NB4 (cell line): ENCODE measurements at regions not wholly inside any gene's neighbourhood (a gene's known extent, or its start where the extent isn't known, plus 50 kb on each side); places are given as distances from the start of the nearest gene placed in this dataset.

Source experiments
- CTCF ChIP-seq: IDR thresholded peaks from one replicate; pipeline ENCODE4 v1.5.1; 2012; ENCODE audit warnings: low read depth, low read length
- MYC ChIP-seq: IDR thresholded peaks from 2 replicates; pipeline ENCODE4 v1.6.1; 2011; ENCODE audit warnings: low read depth, low read length
- POLR2A ChIP-seq: IDR thresholded peaks from 2 replicates; pipeline ENCODE4 v1.6.1; 2011; ENCODE audit warnings: mild to moderate bottlenecking; ENCODE audit not compliant: insufficient read length; ENCODE audit errors: extremely low read depth
- TF ChIP-seq, protein P1 (sequence below): IDR thresholded peaks from 2 replicates; pipeline ENCODE4 v1.6.1; 2011; ENCODE audit warnings: low read depth, low read length

- TF ChIP-seq CTCF = no peak
- TF ChIP-seq, protein P1, sequence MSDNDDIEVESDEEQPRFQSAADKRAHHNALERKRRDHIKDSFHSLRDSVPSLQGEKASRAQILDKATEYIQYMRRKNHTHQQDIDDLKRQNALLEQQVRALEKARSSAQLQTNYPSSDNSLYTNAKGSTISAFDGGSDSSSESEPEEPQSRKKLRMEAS = no peak
- TF ChIP-seq POLR2A = no peak
- no peak for TF ChIP-seq MYC
Observed at GRCh38 chr9:2502760-2503159, 118.8 kb upstream of the VLDLR start.
